ENCODE measurements at regions not wholly inside any gene's neighbourhood (a gene's known extent, or its start where the extent isn't known, plus 50 kb on each side); places are given as distances from the start of the nearest gene placed in this dataset.

GRCh38 chr5:126124706-126125345, 298.4 kb upstream of the GRAMD2B start:
- H3K27me3 ChIP-seq (ENCODE audit: control insufficient read depth in 1 of 2, insufficient read depth in 2 of 2, low read length in 2 of 2): no peaks in the 10 kb centered on the region
- no peaks in the 10 kb centered on the region for H3K79me2 ChIP-seq (ENCODE audit: insufficient read depth, low read length)
- H3K4me3 ChIP-seq (replicated peaks in 1 of 3; ENCODE audit: insufficient read depth in 1 of 3, low read depth in 2 of 3, low read length in 3 of 3): no peak overlapping the region
- no peak overlapping the region for H3K27ac ChIP-seq (ENCODE audit: extremely low read length, insufficient read depth, low read length)
- no peak for DNase-seq (ENCODE audit: low spot score)
- no peak overlapping the region for H2AFZ ChIP-seq (ENCODE audit: low read length)
- H3K36me3 ChIP-seq (replicated peaks in 1 of 2; ENCODE audit: control insufficient read depth in 1 of 2, insufficient read depth in 2 of 2, low read length in 2 of 2): no peaks in the 10 kb centered on the region
- no peak for ATAC-seq
- no peak for FAIRE-seq
- H3K9ac ChIP-seq (ENCODE audit: insufficient read depth, low read depth, low read length): no peak overlapping the region
- in situ Hi-C loops (cut with HindIII; ENCODE audit: extremely low pct_ligation_motif_present, low pct_unique_long_range_greater_than_20kb): no loop called here
- intact Hi-C loops (cut with micrococcal nuclease; ENCODE audit: unreplicated experiment): no loop called here
- H3K4me2 ChIP-seq (ENCODE audit: low read depth, low read length): no peak overlapping the region
- BruUV-seq (replicated peaks): no TSS peak
- H4K20me1 ChIP-seq (ENCODE audit: insufficient read depth, low read length): no peaks in the 10 kb centered on the region
- WGBS (ENCODE audit: low lambda C conversion rate): 37% methylated on average over 4 of the region's 4 CpGs
- no peak for TF ChIP-seq JDP2 (CRISPR knock-in tag; IDR thresholded peaks at IDR 0.05; ENCODE audit: borderline replicate concordance)
- TF ChIP-seq RFX5 (IDR thresholded peaks at IDR 0.05; ENCODE audit: low read depth, low read length): no peak
- H3K4me1 ChIP-seq (ENCODE audit: insufficient read depth, low read length): no peaks in the 10 kb centered on the region
- POLR2A ChIA-PET: no interaction called here
- CTCF ChIA-PET (ENCODE audit: low intra/inter-chr PET ratio, low total read pairs): no interaction called here
- no peaks in the 10 kb centered on the region for H3K9me3 ChIP-seq (ENCODE audit: low read length)

GRCh38 chr5:126125407-126125806, 297.8 kb upstream of the GRAMD2B start:
- H3K4me1 ChIP-seq (ENCODE audit: insufficient read depth, low read length): no peaks in the 10 kb centered on the region
- CTCF ChIA-PET (ENCODE audit: low intra/inter-chr PET ratio, low total read pairs): no interaction called here
- H3K9me3 ChIP-seq (ENCODE audit: low read length): no peaks in the 10 kb centered on the region
- H3K27me3 ChIP-seq (ENCODE audit: control insufficient read depth in 1 of 2, insufficient read depth in 2 of 2, low read length in 2 of 2): no peaks in the 10 kb centered on the region
- H4K20me1 ChIP-seq (ENCODE audit: insufficient read depth, low read length): no peaks in the 10 kb centered on the region
- no TSS peak for BruUV-seq (replicated peaks)
- no peaks in the 10 kb centered on the region for H3K36me3 ChIP-seq (replicated peaks in 1 of 2; ENCODE audit: control insufficient read depth in 1 of 2, insufficient read depth in 2 of 2, low read length in 2 of 2)
- no peak overlapping the region for H3K4me3 ChIP-seq (replicated peaks in 1 of 3; ENCODE audit: insufficient read depth in 1 of 3, low read depth in 2 of 3, low read length in 3 of 3)
- POLR2A ChIA-PET: no interaction called here
- intact Hi-C loops (cut with micrococcal nuclease; ENCODE audit: unreplicated experiment) (no loop called here), in situ Hi-C loops (cut with HindIII; ENCODE audit: extremely low pct_ligation_motif_present, low pct_unique_long_range_greater_than_20kb) (no loop called here)
- H3K9ac ChIP-seq (ENCODE audit: insufficient read depth, low read depth, low read length): no peak overlapping the region
- no peak overlapping the region for H3K27ac ChIP-seq (ENCODE audit: extremely low read length, insufficient read depth, low read length)
- H2AFZ ChIP-seq (ENCODE audit: low read length): no peak overlapping the region
- DNase-seq (ENCODE audit: low spot score): no peak
- no peaks in the 10 kb centered on the region for H3K79me2 ChIP-seq (ENCODE audit: insufficient read depth, low read length)
- no peak overlapping the region for H3K4me2 ChIP-seq (ENCODE audit: low read depth, low read length)
- 25% methylated on average over 2 of the region's 2 CpGs for WGBS (ENCODE audit: low lambda C conversion rate)
- no peak for FAIRE-seq
- no peak for ATAC-seq
- TF ChIP-seq HMG20B (CRISPR knock-in tag; conservative IDR thresholded peaks at IDR 0.05): no peak
- TF ChIP-seq HNRNPK (IDR thresholded peaks at IDR 0.05; ENCODE audit: low read depth, low read length, poor library complexity, severe bottlenecking): no peak
- TF ChIP-seq ZBTB49 (CRISPR knock-in tag; IDR thresholded peaks at IDR 0.05; ENCODE audit: borderline replicate concordance): no peak
- no peak for TF ChIP-seq ZBTB39 (CRISPR knock-in tag; IDR thresholded peaks at IDR 0.05)
- TF ChIP-seq ZNF850 (CRISPR knock-in tag; conservative IDR thresholded peaks at IDR 0.05): no peak
- TF ChIP-seq MTERF4 (CRISPR knock-in tag; IDR thresholded peaks at IDR 0.05): no peak
- no peak for TF ChIP-seq MEF2D (CRISPR knock-in tag; IDR thresholded peaks at IDR 0.05)
- TF ChIP-seq ZXDC (CRISPR knock-in tag; IDR thresholded peaks at IDR 0.05): no peak

All from HepG2 (cell line).